Ovary (tissue), 7 donors: ENCODE measurements at regions not wholly inside any gene's neighbourhood (a gene's known extent, or its start where the extent isn't known, plus 50 kb on each side); places are given as distances from the start of the nearest gene placed in this dataset.

Experiments
- DNase-seq, 5 donors: peaks; one replicate each; pipeline ENCODE4 v3.0.0-alpha.2; 2019 to 2020
- H3K27ac ChIP-seq, 2 donors: fragments of 200-600 bp; one replicate each; pipeline versions ENCODE4 v1.5.1 to v1.8.0; 2019 to 2022
- H3K27me3 ChIP-seq: fragments of 200-600 bp; one replicate; pipeline ENCODE4 v1.8.0; 2022
- H3K36me3 ChIP-seq: fragments of 200-600 bp; sonication (generic); one replicate; pipeline ENCODE4 v1.5.1; 2019
- H3K4me1 ChIP-seq: one replicate; pipeline ENCODE4 v1.8.1; 2013; ENCODE audit warnings: mild to moderate bottlenecking, moderate library complexity; ENCODE audit not compliant: insufficient read depth
- H3K4me3 ChIP-seq: fragments of 200-600 bp; sonication (generic); one replicate; pipeline ENCODE4 v1.5.1; 2017
- H3K9me3 ChIP-seq, 2 donors: fragments of 200-600 bp in 1 of 2; sonication (generic) in 1 of 2; one replicate each; pipeline versions ENCODE4 v1.5.1 to v1.8.1; 2013 to 2019; ENCODE audit warnings: mild to moderate bottlenecking in 1 of 2, moderate library complexity in 1 of 2
- EP300 ChIP-seq: sonication (generic); formaldehyde crosslinking; IDR thresholded peaks from one replicate; pipeline ENCODE4 v1.6.1; 2017; ENCODE audit warnings: antibody characterized with exemption
- POLR2A ChIP-seq: fragments of 450-650 bp; IDR thresholded peaks from one replicate; pipeline ENCODE4 v1.6.1; 2017; ENCODE audit warnings: antibody characterized with exemption, mild to moderate bottlenecking, moderate library complexity
- WGBS, 3 donors: extraction: QIAGEN DNeasy Blood & Tissue Kit in 1 of 3; methylation state at CpG; one replicate each; pipeline versions ENCODE4 v1.1.5 to v1.1.7; 2013 to 2017; 5-methylcytosine and 5-hydroxymethylcytosine counted together
- intact Hi-C, 4 donors: fragments of 100-400 bp; cut with DNase I; formaldehyde crosslinking; loops; one replicate each; pipeline versions ENCODE4 v1.11.0 to v1.15.1; 2022 to 2023
- TF ChIP-seq, protein P1 (sequence below), 3 donors: fragments of 450-650 bp in 2 of 3; fragments of 200-600 bp in 1 of 3; IDR thresholded peaks; one replicate each; pipeline versions ENCODE4 v1.5.1 to v1.8.0; 2016 to 2022; ENCODE audit warnings: antibody characterized with exemption in 3 of 3, mild to moderate bottlenecking in 1 of 3
- donor health status: DM: no; HTN: no; CAD: no; lungs with moderate emphysema.
- donor health status: DM: no; HTN: no; CAD: no.
- donor health status: Bipolar disorder and iron deficiency.
- donor health status: DM: no; HTN: no; CAD: no.
- donor health status: DM: yes; HTN: yes; CAD: no.

- Histone ChIP-seq H3K36me3 (no peaks in the 10 kb centered on the region), H3K4me3 (no peak overlapping the region), H3K27ac (no peak overlapping the region), H3K9me3 (no peaks in the 10 kb centered on the region), H3K27me3 (no peaks in the 10 kb centered on the region), H3K4me1 (no peaks in the 10 kb centered on the region)
- TF ChIP-seq EP300, result no peak
- TF ChIP-seq POLR2A, result no peak
- TF ChIP-seq, protein P1, sequence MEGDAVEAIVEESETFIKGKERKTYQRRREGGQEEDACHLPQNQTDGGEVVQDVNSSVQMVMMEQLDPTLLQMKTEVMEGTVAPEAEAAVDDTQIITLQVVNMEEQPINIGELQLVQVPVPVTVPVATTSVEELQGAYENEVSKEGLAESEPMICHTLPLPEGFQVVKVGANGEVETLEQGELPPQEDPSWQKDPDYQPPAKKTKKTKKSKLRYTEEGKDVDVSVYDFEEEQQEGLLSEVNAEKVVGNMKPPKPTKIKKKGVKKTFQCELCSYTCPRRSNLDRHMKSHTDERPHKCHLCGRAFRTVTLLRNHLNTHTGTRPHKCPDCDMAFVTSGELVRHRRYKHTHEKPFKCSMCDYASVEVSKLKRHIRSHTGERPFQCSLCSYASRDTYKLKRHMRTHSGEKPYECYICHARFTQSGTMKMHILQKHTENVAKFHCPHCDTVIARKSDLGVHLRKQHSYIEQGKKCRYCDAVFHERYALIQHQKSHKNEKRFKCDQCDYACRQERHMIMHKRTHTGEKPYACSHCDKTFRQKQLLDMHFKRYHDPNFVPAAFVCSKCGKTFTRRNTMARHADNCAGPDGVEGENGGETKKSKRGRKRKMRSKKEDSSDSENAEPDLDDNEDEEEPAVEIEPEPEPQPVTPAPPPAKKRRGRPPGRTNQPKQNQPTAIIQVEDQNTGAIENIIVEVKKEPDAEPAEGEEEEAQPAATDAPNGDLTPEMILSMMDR (IDR thresholded peaks at IDR 0.05), result no peak
- intact Hi-C loops, result no loop called here
- no peak for DNase-seq
- WGBS, 3 donors, result 43 to 65% (median 60%) methylated on average over 1 of the region's 1 CpG
Measured at GRCh38 chr3:88985491-88985890, 121.9 kb upstream of the EPHA3 start.

GRCh38 chr3:88986834-88987233 is 120.6 kb upstream of the EPHA3 start:
- Histone ChIP-seq H3K27ac (no peak overlapping the region), H3K4me3 (no peak overlapping the region), H3K27me3 (no peaks in the 10 kb centered on the region), H3K9me3 (no peaks in the 10 kb centered on the region), H3K36me3 (no peaks in the 10 kb centered on the region), H3K4me1 (no peaks in the 10 kb centered on the region)
- WGBS, 3 donors, result 23 to 61% (median 41%) methylated on average over 2 of the region's 2 CpGs
- intact Hi-C loops, result no loop called here
- TF ChIP-seq EP300 (no peak), POLR2A (no peak)
- TF ChIP-seq, protein P1 (IDR thresholded peaks at IDR 0.05), result no peak
- DNase-seq, result no peak

DNA sequence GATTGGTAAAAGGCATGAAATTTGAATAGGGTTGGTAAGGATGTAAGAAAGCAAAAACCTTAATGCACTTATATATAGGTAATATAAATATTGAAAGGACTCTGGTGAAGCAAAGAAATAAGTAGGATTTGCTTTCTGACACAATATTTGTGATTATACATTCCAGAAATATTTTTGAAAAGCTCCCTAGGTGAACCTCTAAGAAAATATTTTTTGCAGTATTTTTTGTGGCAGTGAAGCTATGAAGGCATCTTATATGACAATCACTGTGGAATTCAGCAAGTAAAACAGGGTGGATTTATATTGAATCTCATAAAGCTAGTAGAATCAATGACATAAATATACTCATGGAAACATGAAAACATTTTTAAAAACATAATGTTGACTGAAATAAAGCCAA is 119.6 kb upstream of the EPHA3 start:
- no peaks in the 10 kb centered on the region for H3K27me3 ChIP-seq
- H3K36me3 ChIP-seq, result no peaks in the 10 kb centered on the region
- H3K27ac ChIP-seq, result no peak overlapping the region
- no peak for DNase-seq
- no peak overlapping the region for H3K4me3 ChIP-seq
- no peaks in the 10 kb centered on the region for H3K4me1 ChIP-seq
- H3K9me3 ChIP-seq, result no peaks in the 10 kb centered on the region
- intact Hi-C loops, result no loop called here
- TF ChIP-seq EP300 (no peak), POLR2A (no peak)
- TF ChIP-seq, protein P1 (IDR thresholded peaks at IDR 0.05), result no peak

GRCh38 chr3:88988906-88989305 is 118.5 kb upstream of the EPHA3 start:
- Histone ChIP-seq H3K4me3 (no peak overlapping the region), H3K36me3 (no peaks in the 10 kb centered on the region), H3K27ac (no peak overlapping the region), H3K27me3 (no peaks in the 10 kb centered on the region), H3K4me1 (no peaks in the 10 kb centered on the region), H3K9me3 (no peaks in the 10 kb centered on the region)
- TF ChIP-seq EP300 (no peak), POLR2A (no peak)
- TF ChIP-seq, protein P1 (IDR thresholded peaks at IDR 0.05), result no peak
- no peak for DNase-seq
- WGBS, 3 donors, result 84 to 86% (median 86%) methylated on average over 3 of the region's 3 CpGs
- intact Hi-C loops, result no loop called here

GRCh38 chr3:88991496-88991895 is 115.9 kb upstream of the EPHA3 start:
- no peak overlapping the region for H3K27ac ChIP-seq
- intact Hi-C loops, result no loop called here
- H3K9me3 ChIP-seq, result no peaks in the 10 kb centered on the region
- DNase-seq, result no peak
- TF ChIP-seq, protein P1 (IDR thresholded peaks at IDR 0.05), result no peak
- TF ChIP-seq POLR2A (no peak), EP300 (no peak)
- H3K27me3 ChIP-seq, result no peaks in the 10 kb centered on the region
- H3K4me1 ChIP-seq, result no peaks in the 10 kb centered on the region
- H3K4me3 ChIP-seq, result no peak overlapping the region
- no peaks in the 10 kb centered on the region for H3K36me3 ChIP-seq
